Epithelial cell of proximal tubule (primary cell): ENCODE measurements at regions not wholly inside any gene's neighbourhood (a gene's known extent, or its start where the extent isn't known, plus 50 kb on each side); places are given as distances from the start of the nearest gene placed in this dataset.
A peak's percentile ranks its signal among the peaks of the same experiment; 100 is the strongest.

ENCODE experiments used
- DNase-seq: peaks from one replicate; pipeline ENCODE4 v3.0.0-alpha.2; 2011; ENCODE audit warnings: low read depth
- H3K4me3 ChIP-seq: 2 replicates; pipeline ENCODE4 v1.5.1; 2011; ENCODE audit warnings: low read depth, mild to moderate bottlenecking, low read length
- CTCF ChIP-seq: conservative IDR thresholded peaks from 2 replicates; pipeline ENCODE4 v1.5.1; 2012; ENCODE audit warnings: low read depth, mild to moderate bottlenecking, low read length

GRCh38 chr11:80338231-80338630, 897.4 kb upstream of the TENM4 start:
- H3K4me3 ChIP-seq, result no peak overlapping the region
- DNase-seq, result no peak
- no peak for TF ChIP-seq CTCF

DNA sequence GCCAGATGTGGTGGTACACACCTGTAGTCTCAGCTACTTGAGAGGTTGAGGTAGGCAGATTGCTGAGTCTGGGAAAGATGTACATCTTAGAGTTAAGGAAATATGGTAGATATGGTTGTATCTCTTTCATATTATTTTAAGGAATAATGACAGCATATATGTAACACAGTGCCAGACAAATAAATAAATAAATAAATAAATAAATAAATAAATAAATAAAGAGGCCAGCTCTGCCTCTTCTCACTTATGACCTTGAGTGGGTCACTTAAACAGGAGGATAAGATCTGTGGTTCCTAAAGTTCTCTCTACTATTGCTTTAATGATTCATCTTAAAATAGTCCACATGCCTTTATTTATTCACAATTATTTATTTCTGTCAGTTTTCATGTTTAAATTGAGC, 890.9 kb upstream of the TENM4 start:
- no peak for DNase-seq
- no peak overlapping the region for H3K4me3 ChIP-seq
- TF ChIP-seq CTCF, result no peak

DNA sequence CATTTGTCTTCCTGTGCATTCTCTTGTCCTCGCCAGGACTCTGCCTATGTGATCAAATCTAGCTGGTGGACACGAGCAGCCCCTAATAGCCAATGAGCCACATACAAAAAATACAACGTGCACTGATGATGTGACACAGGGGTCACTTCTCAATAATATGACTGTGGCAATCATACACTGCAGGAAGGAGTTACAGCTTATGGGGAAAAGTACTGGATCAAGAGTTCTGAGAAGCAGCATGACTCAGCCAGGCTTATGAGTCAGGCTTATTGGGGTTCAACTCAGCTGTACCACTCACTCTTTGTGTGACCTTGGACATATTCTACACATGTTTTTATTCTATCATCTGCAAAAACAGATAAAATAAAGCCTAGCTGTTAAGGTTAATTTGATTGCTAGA, 889.4 kb upstream of the TENM4 start:
- no peak overlapping the region for H3K4me3 ChIP-seq
- TF ChIP-seq CTCF, result no peak
- peak; percentile 3 for DNase-seq

GRCh38 chr11:80328774-80329173, 887.9 kb upstream of the TENM4 start:
- no peak for TF ChIP-seq CTCF
- H3K4me3 ChIP-seq, result no peak overlapping the region
- DNase-seq, result no peak

DNA sequence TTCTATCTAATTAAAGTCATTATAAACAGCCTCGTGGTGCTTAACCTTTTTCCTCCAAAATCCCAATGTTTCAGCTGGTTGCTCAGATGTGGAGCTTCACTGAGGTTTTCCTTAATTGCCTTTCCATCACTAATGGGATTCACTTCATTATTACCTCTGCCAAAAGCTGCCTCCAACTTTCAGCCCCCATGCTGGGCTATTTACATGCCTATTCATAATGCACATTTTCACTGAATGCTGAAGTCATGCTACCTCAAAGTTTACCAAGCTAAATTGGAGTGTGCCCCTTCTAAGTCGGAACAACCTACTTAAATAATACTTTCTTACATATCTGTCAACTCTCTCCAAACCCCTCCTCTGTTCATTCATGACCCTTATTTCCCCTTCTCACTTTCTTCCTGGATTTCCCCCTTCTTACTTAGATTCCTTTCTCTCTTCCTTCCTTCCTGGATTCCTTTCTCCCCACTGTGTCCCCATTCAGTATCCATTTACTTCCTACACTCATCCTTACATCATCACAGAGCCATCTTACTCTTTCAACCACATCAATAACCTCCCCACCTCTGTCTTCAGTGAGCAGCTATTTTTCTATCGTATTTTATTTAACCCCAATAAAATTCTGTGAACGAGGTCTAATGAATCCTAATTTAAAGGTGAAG, 887.3 kb upstream of the TENM4 start:
- no peak overlapping the region for H3K4me3 ChIP-seq
- no peak for TF ChIP-seq CTCF
- DNase-seq, result no peak

DNA sequence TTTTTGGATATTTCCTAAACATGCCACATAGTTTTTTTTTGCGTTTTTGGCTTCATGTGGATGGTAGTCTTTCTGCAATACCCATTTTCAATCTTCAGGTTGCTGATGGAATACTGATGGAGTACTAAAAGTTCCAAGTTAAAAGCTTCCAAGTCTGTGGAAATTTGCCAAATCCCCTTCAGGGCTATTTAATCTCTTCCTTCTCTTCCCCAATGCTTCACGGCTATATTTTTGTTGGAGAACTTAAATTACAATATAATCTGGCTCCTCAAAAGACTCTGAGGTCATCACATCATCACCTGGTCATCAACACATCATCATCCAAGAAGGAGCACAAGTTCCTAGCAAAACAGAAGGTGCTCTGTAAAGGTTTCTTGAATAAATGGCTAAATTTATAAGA, 881.0 kb upstream of the TENM4 start:
- no peak overlapping the region for H3K4me3 ChIP-seq
- no peak for TF ChIP-seq CTCF
- no peak for DNase-seq

DNA sequence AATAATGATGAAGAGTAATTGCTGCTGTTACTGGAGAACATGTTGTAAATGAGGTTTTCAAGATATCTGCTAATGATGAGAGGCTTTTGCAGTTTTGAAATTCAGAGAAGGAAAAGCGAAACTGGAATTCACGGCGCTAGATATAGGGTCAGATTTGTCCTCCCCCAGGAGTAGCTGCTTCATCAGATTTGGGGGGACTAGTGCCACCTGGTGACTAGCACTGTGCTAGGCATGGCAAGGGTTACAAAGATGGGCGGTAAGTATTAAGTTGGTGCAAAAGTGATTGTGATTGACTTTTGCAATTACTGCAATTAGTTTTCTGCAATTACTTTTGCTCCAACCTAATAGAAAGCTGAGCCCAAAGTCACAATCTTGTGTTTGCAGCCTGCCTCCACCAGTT, 879.9 kb upstream of the TENM4 start:
- no peak overlapping the region for H3K4me3 ChIP-seq
- TF ChIP-seq CTCF, result peak; percentile 47
- no peak for DNase-seq
